ENCODE measurements at regions not wholly inside any gene's neighbourhood (a gene's known extent, or its start where the extent isn't known, plus 50 kb on each side); places are given as distances from the start of the nearest gene placed in this dataset.
"Not testable (repeated sequence)": the region's sequence is repeated elsewhere in the genome, so short reads cannot be mapped to it uniquely, and the experiment has no call there.

- no peak for ATAC-seq
Measured at GRCh38 chr1:118445156-118445555, 260.1 kb upstream of the SPAG17 start.

GRCh38 chr1:118442214-118442613 lies 257.2 kb upstream of the SPAG17 start:
- no peak for ATAC-seq

DNA sequence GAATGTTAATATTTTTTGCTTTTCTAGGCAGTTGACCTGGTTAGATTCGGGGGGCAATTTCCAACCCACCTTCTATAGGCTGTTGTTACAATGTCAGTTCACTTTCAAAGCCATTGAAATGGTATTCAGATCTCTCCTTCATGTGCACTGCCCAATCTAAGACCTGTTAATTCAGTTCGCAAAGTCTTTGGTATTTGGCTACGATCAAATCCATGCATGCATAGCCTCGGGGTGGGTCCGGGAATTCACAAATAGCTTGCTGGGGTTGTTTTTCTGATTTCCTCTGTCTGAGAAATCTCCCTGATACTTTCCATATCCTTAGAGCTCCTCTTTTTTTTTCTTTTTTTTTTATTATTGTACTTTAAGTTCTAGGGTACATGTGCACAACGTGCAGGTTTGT lies 252.6 kb upstream of the SPAG17 start:
- no peak for ATAC-seq

GRCh38 chr1:118429856-118430255 lies 244.8 kb upstream of the SPAG17 start:
- ATAC-seq, result no peak

DNA sequence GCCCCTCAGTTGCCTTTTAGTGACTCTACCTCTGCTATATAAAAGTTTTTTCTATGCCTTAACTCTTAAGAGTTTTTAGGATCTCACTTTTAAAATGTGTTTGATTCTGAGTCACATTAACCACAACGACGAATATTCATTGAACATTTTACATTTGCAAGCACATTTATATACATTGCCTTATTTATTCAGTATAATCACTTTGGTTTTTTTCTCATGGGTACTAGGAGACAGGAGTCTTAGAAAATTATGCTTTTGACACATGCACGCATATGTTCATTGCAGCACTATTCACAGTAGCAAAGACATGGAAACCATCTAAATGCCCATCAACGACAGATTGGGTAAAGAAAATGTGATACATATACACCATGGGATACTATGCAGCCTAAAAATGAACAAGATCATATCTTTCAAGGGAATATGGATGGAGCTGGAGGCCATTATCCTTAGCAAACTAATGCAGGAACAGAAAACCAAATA lies 236.9 kb upstream of the SPAG17 start:
- no peak for ATAC-seq

DNA sequence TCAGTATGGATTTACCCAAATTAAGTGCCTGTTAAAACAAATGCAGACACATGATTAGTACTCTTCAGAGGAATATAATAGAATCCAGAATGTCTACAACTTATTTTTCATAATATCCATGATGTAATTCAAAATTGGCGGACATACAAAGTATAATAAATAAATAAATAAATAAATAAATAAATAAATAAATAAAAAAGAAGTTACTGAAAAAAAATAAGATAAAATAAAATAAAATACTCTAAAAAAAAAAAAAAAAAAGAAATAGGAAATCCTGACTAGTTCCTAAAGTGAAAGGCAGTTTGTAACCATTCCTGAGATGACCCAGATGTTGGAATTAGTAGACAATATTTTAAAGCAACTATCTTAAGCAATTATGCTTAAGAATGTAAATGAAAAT lies 219.0 kb upstream of the SPAG17 start:
- ATAC-seq, result no peak

DNA sequence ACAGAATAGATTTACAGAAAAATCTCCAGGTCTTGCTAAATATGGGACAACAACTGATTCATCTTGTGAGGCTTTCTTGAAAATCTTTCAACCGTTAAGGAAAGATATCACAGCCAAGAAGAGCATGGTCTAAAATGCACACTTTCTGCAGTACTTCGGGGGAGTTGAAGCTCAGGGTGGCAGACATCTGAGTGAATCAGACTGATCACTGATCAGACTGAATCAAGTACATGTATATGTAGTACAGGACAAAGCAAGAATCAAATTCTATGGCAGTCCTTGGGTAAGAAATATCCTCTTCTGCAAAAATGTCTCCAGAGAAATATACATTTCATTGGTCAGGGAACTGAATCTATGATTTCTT lies 212.4 kb upstream of the SPAG17 start:
- ATAC-seq, result no peak

GRCh38 chr1:118396829-118397495 lies 211.9 kb upstream of the SPAG17 start:
- peak; percentile 79 for ATAC-seq

GRCh38 chr1:118396279-118396678 lies 211.3 kb upstream of the SPAG17 start:
- ATAC-seq, result no peak

- no peak for ATAC-seq
Measured at GRCh38 chr1:118395430-118395991, 210.5 kb upstream of the SPAG17 start.

- ATAC-seq, result no peak
Measured at GRCh38 chr1:118390955-118391354, 205.9 kb upstream of the SPAG17 start.

- no peak for ATAC-seq
Measured at GRCh38 chr1:118388301-118388959, 203.4 kb upstream of the SPAG17 start.

DNA sequence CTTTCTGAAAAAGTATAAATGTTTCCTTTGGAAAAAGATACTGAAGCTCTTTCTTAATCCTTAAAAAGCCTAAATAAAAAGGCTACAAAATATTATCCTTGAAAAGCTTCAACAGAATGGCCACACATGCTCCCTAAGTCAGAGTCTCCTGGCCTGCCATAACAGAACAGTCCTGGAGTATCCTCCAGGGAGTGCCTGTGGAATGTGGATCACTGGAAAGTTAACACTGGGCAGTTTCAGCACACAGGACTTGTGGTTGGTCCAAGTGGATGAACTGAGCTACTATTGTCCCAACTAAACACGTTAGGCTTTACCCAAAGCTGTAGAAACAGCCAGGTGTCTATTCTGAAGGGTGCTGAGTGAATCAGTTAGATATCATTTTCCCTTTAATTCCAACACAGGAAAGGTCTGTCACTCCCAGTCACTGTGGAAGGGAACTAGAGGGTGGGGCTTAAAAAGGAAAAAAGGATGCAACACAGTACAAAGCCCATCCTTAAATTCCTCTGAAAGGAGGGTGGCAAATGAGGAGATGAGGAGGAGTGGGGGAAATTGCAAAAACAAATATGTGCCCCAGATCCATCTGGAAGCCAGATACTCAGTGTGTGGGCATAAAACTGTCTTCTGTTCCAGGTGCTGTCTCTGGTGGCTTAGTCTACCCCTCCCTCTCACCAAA lies 196.3 kb upstream of the SPAG17 start:
- no peak for ATAC-seq

- not testable (repeated sequence) for ATAC-seq
Measured at GRCh38 chr1:118377183-118377582, 192.2 kb upstream of the SPAG17 start.

DNA sequence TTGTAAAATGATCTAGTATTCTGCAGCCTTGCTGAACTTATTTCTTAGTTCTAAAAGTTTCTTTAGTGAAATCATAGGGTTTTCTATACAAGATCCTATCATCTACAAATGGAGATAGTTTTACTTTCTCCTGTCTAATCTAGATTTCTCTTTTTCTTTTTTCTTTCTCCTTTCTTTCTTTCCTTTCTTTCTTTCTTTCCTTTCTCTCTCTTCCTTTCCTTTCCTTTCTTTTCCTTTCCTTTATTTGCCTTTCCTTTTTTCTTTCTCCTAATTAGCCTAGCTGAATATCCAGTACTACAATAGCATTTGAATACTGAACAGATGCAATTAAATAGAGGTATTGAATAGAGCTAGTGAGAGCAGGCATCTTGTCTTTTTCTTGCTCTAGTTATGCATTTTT lies 186.6 kb upstream of the SPAG17 start:
- no peak for ATAC-seq

GRCh38 chr1:118370861-118371260 lies 185.8 kb upstream of the SPAG17 start:
- ATAC-seq, result no peak

GRCh38 chr1:118366286-118366685 lies 181.3 kb upstream of the SPAG17 start:
- no peak for ATAC-seq

GRCh38 chr1:118364882-118365281 lies 179.9 kb upstream of the SPAG17 start:
- no peak for ATAC-seq

GRCh38 chr1:118363396-118363795 lies 178.4 kb upstream of the SPAG17 start:
- ATAC-seq, result no peak

- peak; percentile 55 for ATAC-seq
Measured at GRCh38 chr1:118360817-118361216, 175.8 kb upstream of the SPAG17 start.

- no peak for ATAC-seq
Measured at GRCh38 chr1:118346936-118347335, 161.9 kb upstream of the SPAG17 start.

DNA sequence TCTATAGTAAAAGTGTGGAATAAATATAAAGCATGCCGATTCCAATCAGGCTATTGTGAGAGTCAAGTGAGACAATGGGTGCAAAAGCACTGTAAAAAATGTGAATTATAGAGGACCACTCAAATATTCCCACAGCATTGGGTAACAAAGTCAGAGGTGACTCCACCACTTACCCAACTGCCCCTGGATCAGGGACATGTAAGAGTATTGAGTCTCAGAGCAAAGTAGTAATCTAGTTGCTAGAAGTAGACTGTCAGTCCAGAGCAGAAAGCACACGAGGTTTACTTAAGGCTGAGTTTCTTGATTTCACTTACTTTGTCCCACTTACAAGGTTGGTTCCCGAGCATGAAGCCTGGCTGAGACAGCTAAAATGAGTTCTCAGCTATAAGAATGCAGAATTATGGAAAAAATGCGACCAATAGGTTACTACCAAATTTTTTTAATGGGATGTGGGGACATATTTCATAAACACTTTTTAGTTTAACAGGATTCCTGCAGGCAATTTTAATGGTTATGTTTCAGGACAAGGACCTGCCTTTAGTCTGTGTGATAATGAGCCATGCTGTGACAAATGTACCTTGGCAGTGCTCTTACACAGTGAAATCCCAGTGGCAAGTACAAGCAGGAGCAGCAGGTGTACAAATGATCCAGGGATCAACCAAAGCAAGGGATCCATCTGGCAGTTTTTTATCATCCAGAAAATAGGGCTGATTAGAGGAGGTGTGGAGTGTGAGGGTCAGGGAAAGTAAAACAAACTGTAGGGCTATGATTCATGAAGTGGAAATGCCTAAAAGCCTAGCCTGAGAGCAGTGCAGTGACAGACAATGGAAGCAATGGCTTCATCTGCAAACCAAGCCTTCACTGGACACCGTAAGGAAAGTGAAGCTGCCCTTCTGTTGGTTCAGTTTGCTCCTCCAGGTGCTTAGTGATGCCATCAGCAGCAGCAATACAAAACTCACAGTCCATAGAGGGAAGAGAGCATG lies 156.2 kb upstream of the SPAG17 start:
- ATAC-seq, result peak; percentile 49
